ENCODE measurements at regions not wholly inside any gene's neighbourhood (a gene's known extent, or its start where the extent isn't known, plus 50 kb on each side); places are given as distances from the start of the nearest gene placed in this dataset.
"Not testable (repeated sequence)": the region's sequence is repeated elsewhere in the genome, so short reads cannot be mapped to it uniquely, and the experiment has no call there.

DNA sequence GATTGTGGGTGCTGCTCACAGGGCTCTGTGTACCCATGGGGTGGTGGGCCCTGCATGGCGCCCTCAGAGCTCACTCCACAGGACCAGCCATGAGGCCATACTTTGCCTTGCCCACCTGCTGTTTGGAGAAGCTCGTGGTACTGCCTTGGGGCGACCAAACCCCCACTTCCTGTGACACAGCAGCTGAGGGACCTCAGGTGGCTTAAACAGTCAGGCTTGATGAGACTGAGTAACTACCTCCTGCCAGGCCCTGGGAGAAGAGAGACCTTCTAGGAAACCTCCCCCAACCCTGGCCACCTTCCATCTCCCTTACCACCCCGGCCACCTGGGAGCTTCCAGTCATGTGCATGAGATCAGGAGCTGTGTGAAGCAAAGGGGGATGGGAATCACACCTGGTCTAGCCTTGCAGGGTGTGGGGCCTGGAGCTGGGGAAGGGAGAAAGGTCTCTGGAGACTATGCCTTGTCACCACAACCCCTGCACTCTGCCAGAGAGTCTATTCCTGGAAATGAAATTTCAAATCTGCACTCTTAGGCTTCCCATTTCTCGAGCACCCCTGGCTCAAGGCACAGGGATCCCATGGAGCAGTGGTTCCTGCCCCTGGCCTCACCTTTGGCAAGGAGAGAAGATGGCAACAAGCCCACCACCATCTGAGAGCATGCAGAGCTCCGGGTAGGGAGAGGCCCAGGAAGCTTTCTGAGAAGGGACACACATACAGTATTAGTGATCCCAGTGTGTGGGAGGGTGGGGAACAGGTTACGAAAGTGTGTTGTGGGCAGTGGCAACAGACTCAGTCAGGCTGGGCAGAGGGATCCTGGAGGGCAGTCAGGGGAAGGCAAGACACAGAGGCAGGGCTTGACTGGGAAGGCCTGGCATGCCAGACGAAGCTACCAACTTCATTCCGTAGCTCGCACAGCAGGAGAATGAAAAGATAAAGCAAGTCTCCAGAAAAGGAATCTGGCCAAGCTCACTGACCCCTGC lies 125.0 kb downstream of the URI1 start:
- peaks cover 12 to 30% (median 20%) of the 10 kb centered on the region in 3 donors for H3K27me3 ChIP-seq (ENCODE audit: control insufficient read depth in 3 of 3, insufficient read depth in 3 of 3, low read length in 3 of 3)
- H3K9me3 ChIP-seq (ENCODE audit: control insufficient read depth in 3 of 3, low read length in 3 of 3), result no peaks in the 10 kb centered on the region
- no peaks in the 10 kb centered on the region for H3K36me3 ChIP-seq (ENCODE audit: control insufficient read depth in 3 of 3, insufficient read depth in 3 of 3, low read length in 3 of 3)
- H3K4me1 ChIP-seq (ENCODE audit: control insufficient read depth in 3 of 3, insufficient read depth in 3 of 3, low read length in 3 of 3), result peaks cover 0 to 2% (median 0%) of the 10 kb centered on the region in 3 donors
- H3K27ac ChIP-seq (ENCODE audit: low read depth, low read length), result no peak overlapping the region
- H3K9ac ChIP-seq (ENCODE audit: low read depth in 1 of 3, low read length in 3 of 3), result no peak overlapping the region
- no peak overlapping the region for H3K4me3 ChIP-seq (ENCODE audit: low read length in 3 of 3)

DNA sequence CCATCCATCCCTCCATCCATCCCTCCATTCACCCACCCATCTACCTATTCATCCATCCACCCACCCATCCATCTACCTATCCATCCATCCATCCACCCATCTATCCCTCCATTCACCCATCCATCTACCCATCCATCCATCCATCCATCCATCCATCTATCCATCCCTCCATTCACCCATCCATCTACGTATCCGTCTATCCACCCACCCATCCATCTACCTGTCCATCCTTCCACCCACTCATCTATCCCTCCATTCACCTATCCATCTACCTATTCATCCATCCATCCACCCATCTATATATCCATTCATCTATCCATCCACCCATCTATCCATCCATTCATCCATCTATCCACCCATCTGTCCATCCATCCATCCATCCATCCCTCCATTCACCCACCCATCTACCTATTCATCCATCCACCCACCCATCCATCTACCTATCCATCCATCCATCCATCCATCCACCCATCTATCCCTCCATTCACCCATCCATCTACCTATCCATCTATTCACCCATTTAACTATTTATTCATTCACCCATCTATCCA lies 126.0 kb downstream of the URI1 start:
- H3K4me3 ChIP-seq (ENCODE audit: low read length in 3 of 3); H3K4me1 ChIP-seq (ENCODE audit: control insufficient read depth in 3 of 3, insufficient read depth in 3 of 3, low read length in 3 of 3); H3K9me3 ChIP-seq (ENCODE audit: control insufficient read depth in 3 of 3, low read length in 3 of 3); H3K27ac ChIP-seq (ENCODE audit: low read depth, low read length); H3K36me3 ChIP-seq (ENCODE audit: control insufficient read depth in 3 of 3, insufficient read depth in 3 of 3, low read length in 3 of 3); H3K9ac ChIP-seq (ENCODE audit: low read depth in 1 of 3, low read length in 3 of 3): not testable (repeated sequence)
- peaks cover 7 to 29% (median 12%) of the 10 kb centered on the region in 3 donors for H3K27me3 ChIP-seq (ENCODE audit: control insufficient read depth in 3 of 3, insufficient read depth in 3 of 3, low read length in 3 of 3)

DNA sequence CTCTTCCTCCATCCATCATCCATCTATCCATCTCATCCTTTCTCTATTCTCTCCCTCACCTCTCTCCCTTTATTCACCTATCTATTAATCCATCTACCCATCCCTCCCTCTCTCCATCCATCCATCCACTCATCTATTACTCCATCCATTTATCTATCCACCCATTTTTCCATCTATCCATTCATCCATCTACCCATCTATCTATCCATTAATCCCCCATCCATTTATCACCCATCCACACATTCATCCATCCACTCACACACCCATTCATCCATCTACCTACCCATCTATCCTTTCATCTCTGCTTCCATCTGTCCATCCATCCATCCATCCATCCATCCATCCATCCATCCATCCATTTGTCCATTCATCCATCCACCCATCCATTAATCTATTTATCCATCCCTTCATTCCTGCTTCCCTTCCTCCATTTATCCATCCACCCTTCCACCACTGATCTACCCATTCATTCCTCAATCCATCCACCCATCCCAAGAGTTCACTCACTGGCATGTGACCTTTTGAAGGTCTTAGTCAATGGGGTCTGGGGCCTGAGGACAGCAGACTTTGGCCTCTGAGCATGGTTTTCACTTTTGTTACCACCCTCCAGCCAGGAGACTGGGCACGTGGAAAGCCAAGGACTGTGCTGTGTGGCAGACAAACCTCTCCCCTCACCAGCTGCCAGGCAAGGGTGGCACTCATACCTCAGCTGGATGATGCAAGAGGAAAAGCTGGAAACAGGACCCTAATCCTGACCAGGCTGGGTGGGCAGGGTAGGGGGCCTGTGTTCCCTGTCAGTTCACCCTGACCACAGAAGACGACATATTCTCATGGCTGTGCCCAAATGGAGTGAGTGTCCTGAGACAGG lies 126.7 kb downstream of the URI1 start:
- Histone ChIP-seq H3K4me1 (ENCODE audit: control insufficient read depth in 3 of 3, insufficient read depth in 3 of 3, low read length in 3 of 3) (peaks cover 0 to 2% (median 0%) of the 10 kb centered on the region in 3 donors), H3K9me3 (ENCODE audit: control insufficient read depth in 3 of 3, low read length in 3 of 3) (no peaks in the 10 kb centered on the region), H3K9ac (ENCODE audit: low read depth in 1 of 3, low read length in 3 of 3) (no peak overlapping the region), H3K36me3 (ENCODE audit: control insufficient read depth in 3 of 3, insufficient read depth in 3 of 3, low read length in 3 of 3) (no peaks in the 10 kb centered on the region), H3K27ac (ENCODE audit: low read depth, low read length) (no peak overlapping the region), H3K4me3 (ENCODE audit: low read length in 3 of 3) (no peak overlapping the region), H3K27me3 (ENCODE audit: control insufficient read depth in 3 of 3, insufficient read depth in 3 of 3, low read length in 3 of 3) (peaks cover 10 to 31% (median 10%) of the 10 kb centered on the region in 3 donors)

DNA sequence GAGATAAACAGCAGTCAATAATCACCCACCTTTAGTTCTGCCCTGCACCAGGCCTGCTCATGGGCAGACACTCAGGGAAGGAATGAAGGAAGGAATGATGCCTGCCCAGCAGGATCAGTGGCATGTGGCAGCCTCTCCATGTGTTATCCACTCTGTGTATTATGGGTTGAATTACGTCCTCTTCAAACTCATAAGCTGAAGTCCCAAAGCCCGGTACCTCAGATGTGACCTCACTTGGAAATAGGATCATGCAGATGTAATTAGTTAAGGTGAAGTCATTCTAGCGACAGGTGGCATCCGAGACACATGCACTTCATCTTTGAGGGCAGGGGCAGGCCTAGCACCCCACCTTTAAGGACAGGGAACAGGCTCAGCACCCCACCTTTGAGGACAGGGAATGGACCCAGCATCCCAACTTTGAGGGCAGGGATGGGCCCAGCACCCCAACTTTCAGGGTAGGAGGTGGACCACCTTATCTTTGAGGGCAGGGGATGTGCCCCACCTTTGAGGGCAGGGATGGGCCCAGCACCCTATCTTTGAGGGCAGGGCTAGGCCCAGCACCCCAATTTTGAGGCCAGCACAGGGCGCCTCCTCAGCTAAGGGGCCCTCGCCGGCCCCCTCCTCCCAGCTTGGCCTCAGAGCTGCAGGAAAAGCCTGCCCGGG lies 127.6 kb downstream of the URI1 start:
- peaks cover 0 to 2% (median 0%) of the 10 kb centered on the region in 3 donors for H3K4me1 ChIP-seq (ENCODE audit: control insufficient read depth in 3 of 3, insufficient read depth in 3 of 3, low read length in 3 of 3)
- no peak overlapping the region for H3K27ac ChIP-seq (ENCODE audit: low read depth, low read length)
- H3K9me3 ChIP-seq (ENCODE audit: control insufficient read depth in 3 of 3, low read length in 3 of 3), result no peaks in the 10 kb centered on the region
- H3K27me3 ChIP-seq (ENCODE audit: control insufficient read depth in 3 of 3, insufficient read depth in 3 of 3, low read length in 3 of 3), result peaks cover 17 to 35% (median 18%) of the 10 kb centered on the region in 3 donors
- H3K4me3 ChIP-seq (ENCODE audit: low read length in 3 of 3), result no peak overlapping the region
- H3K9ac ChIP-seq (ENCODE audit: low read depth in 1 of 3, low read length in 3 of 3), result no peak overlapping the region
- H3K36me3 ChIP-seq (ENCODE audit: control insufficient read depth in 3 of 3, insufficient read depth in 3 of 3, low read length in 3 of 3), result no peaks in the 10 kb centered on the region

DNA sequence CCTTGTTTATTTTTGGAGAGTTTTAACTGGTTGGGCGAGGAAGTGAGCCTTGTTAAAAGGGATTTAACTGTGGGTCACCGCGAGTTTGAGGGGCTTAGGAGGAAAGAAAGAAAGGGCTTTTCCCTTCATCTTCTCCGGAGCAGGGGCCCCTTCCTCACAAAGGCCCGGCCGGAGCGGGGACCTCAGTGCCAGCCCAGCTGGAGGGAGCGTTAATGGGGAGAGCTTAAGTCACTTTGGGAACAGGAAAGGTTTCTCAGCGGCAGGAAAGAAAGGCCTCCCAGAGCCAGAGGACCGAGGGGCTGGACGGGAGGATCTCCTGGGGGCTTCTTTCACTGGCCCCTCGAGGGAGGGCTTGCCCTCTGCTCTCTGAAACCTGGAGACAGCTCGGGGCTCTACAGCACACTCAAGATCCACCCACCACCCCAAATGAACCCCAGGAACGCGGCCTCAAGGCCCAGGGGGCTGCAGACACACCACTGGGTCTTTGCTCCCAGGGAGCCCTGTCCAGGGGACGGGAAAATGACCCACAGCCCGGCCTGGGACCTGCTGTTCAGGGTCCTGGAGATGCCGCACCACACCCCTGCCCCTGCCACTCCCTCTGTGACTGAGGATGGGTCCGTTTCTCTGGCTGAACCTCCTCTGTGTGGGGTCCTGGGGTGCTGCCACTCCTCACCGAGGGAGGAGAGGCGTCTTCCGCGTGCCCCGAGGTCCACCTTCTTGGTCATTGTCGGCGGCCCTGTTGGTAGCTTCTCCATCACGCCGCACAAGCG lies 128.3 kb downstream of the URI1 start:
- Histone ChIP-seq H3K9me3 (ENCODE audit: control insufficient read depth in 3 of 3, low read length in 3 of 3) (no peaks in the 10 kb centered on the region), H3K27me3 (ENCODE audit: control insufficient read depth in 3 of 3, insufficient read depth in 3 of 3, low read length in 3 of 3) (peaks cover 20 to 31% (median 21%) of the 10 kb centered on the region in 3 donors), H3K27ac (ENCODE audit: low read depth, low read length) (no peak overlapping the region), H3K4me1 (ENCODE audit: control insufficient read depth in 3 of 3, insufficient read depth in 3 of 3, low read length in 3 of 3) (peaks cover 0 to 2% (median 0%) of the 10 kb centered on the region in 3 donors), H3K4me3 (ENCODE audit: low read length in 3 of 3) (no peak overlapping the region), H3K9ac (ENCODE audit: low read depth in 1 of 3, low read length in 3 of 3) (no peak overlapping the region), H3K36me3 (ENCODE audit: control insufficient read depth in 3 of 3, insufficient read depth in 3 of 3, low read length in 3 of 3) (no peaks in the 10 kb centered on the region)

DNA sequence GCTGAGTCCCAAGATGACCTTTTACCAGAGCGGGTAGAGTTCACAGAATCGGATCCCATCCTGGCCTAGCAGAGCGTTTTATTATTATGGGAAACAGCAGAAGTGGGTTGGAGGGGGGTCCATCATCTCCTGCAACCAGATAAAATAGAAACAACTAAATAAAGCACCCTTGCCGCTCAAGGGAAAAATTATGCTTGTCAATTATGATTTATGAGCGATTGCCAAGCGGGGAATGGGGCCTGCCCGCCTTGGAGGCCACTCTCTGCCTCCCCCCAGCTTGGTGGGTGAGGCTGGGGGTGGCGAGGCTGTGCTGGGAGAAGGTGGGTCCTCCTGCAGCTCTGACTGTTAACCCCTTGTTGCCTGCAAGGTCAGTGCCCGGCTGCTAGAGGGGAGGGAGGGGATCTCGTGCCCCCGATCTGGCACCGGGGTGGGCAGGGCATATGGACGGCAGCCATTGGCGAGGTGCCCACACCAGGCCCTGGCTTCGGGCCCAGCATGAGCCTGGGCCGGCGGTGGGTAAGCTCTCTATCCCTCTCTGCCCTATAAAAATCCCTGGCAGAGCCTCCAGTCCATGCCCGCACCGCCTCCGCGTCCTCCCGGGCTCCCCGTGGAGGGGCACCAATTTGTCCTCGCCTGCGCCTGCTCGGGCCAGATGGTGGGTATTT lies 129.1 kb downstream of the URI1 start:
- peaks cover 20 to 30% (median 21%) of the 10 kb centered on the region in 3 donors for H3K27me3 ChIP-seq (ENCODE audit: control insufficient read depth in 3 of 3, insufficient read depth in 3 of 3, low read length in 3 of 3)
- no peaks in the 10 kb centered on the region for H3K36me3 ChIP-seq (ENCODE audit: control insufficient read depth in 3 of 3, insufficient read depth in 3 of 3, low read length in 3 of 3)
- H3K9ac ChIP-seq (ENCODE audit: low read depth in 1 of 3, low read length in 3 of 3), result no peak overlapping the region
- H3K27ac ChIP-seq (ENCODE audit: low read depth, low read length), result no peak overlapping the region
- no peaks in the 10 kb centered on the region for H3K9me3 ChIP-seq (ENCODE audit: control insufficient read depth in 3 of 3, low read length in 3 of 3)
- no peak overlapping the region for H3K4me3 ChIP-seq (ENCODE audit: low read length in 3 of 3)
- H3K4me1 ChIP-seq (ENCODE audit: control insufficient read depth in 3 of 3, insufficient read depth in 3 of 3, low read length in 3 of 3), result peaks cover 0 to 2% (median 0%) of the 10 kb centered on the region in 3 donors

DNA sequence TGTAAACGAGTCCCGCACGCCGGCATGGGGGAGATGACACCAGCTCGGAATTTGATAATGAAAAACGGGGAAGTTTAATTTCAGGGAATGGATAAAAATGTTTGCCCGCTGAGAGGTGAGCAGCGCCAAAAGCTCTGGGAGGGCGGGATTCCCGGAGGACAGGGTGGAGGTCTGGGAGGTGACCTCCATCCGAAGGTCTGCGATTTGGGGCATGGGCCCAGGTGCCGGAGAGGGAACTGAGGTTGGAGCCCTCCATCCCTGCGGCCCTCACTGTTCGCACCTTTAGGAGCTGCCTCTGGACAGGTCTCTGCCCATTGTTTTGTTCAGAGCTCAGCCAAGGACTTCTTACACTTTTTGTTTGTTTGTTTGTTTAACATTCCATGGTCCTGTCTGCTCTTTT lies 129.8 kb downstream of the URI1 start:
- Histone ChIP-seq H3K27ac (ENCODE audit: low read depth, low read length) (no peak overlapping the region), H3K4me3 (ENCODE audit: low read length in 3 of 3) (no peak overlapping the region), H3K9me3 (ENCODE audit: control insufficient read depth in 3 of 3, low read length in 3 of 3) (no peaks in the 10 kb centered on the region), H3K36me3 (ENCODE audit: control insufficient read depth in 3 of 3, insufficient read depth in 3 of 3, low read length in 3 of 3) (no peaks in the 10 kb centered on the region), H3K9ac (ENCODE audit: low read depth in 1 of 3, low read length in 3 of 3) (no peak overlapping the region), H3K27me3 (ENCODE audit: control insufficient read depth in 3 of 3, insufficient read depth in 3 of 3, low read length in 3 of 3) (peaks cover 20 to 32% (median 21%) of the 10 kb centered on the region in 3 donors), H3K4me1 (ENCODE audit: control insufficient read depth in 3 of 3, insufficient read depth in 3 of 3, low read length in 3 of 3) (peaks cover 0 to 2% (median 0%) of the 10 kb centered on the region in 3 donors)

DNA sequence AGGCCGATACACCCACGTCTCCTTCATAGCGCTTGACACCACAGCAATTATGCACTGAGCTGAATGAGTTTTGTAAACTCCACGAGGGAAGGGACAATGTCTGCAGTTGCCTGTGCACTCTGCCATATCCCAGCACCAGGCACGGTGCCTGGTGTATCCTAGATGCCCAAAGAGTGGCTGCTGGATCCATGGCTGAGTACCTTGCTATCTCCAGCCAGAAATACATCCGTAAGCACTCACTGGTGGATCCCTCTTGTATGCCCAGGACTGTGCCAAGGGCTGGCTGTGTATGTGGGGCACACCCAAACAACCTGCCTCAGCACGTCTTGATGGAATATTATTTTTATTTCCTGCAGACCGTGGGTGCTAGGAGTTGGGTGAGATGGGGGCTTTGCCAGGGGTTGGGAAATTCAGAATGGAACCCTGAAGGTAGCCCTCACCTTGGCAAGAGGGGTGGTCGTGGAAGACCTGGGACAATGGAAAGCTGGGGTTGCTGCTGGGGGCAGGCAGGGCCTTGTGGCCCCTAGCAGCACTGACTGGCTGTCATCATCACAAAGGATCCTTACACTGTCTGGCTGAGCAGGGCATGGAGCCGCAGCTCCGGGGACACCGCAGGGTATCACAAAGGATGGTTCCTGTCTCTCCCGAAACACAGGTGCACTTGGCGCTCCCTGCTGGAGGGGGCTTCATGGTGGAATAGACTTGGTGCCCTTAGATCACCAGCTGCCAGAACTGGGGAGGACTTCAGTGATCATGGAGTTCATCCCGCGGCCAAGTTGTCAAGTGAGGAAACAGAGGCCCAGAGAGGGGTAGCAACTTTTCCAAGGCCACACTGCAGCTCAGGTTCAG lies 131.3 kb downstream of the URI1 start:
- H3K4me1 ChIP-seq (ENCODE audit: control insufficient read depth in 3 of 3, insufficient read depth in 3 of 3, low read length in 3 of 3), result peaks cover 0 to 2% (median 0%) of the 10 kb centered on the region in 3 donors
- no peaks in the 10 kb centered on the region for H3K36me3 ChIP-seq (ENCODE audit: control insufficient read depth in 3 of 3, insufficient read depth in 3 of 3, low read length in 3 of 3)
- H3K9ac ChIP-seq (ENCODE audit: low read depth in 1 of 3, low read length in 3 of 3), result no peak overlapping the region
- peaks cover 21 to 32% (median 29%) of the 10 kb centered on the region in 3 donors for H3K27me3 ChIP-seq (ENCODE audit: control insufficient read depth in 3 of 3, insufficient read depth in 3 of 3, low read length in 3 of 3)
- H3K9me3 ChIP-seq (ENCODE audit: control insufficient read depth in 3 of 3, low read length in 3 of 3), result no peaks in the 10 kb centered on the region
- H3K4me3 ChIP-seq (ENCODE audit: low read length in 3 of 3), result no peak overlapping the region
- no peak overlapping the region for H3K27ac ChIP-seq (ENCODE audit: low read depth, low read length)

Measured in skeletal muscle tissue (tissue), 3 donors.